IMR-90 (cell line): ENCODE measurements at regions not wholly inside any gene's neighbourhood (a gene's known extent, or its start where the extent isn't known, plus 50 kb on each side); places are given as distances from the start of the nearest gene placed in this dataset.

Experiments used
- BHLHE40 ChIP-seq: fragments of 150-350 bp; IDR thresholded peaks from 2 replicates; pipeline ENCODE4 v1.6.1; 2016; ENCODE audit warnings: mild to moderate bottlenecking, low read depth, low read length
- CHD1 ChIP-seq: IDR thresholded peaks from 2 replicates; pipeline ENCODE4 v1.6.1; 2012; ENCODE audit warnings: low read depth, low read length, improper control_type of control experiment
- CTCF ChIP-seq: conservative IDR thresholded peaks from 2 replicates; pipeline ENCODE4 v1.5.1; 2012; ENCODE audit warnings: mild to moderate bottlenecking, low read depth, low read length, improper control_type of control experiment
- ELK1 ChIP-seq: fragments of 150-350 bp; IDR thresholded peaks from 2 replicates; pipeline ENCODE4 v1.6.1; 2016; ENCODE audit warnings: low read depth, mild to moderate bottlenecking, low read length, moderate library complexity, borderline replicate concordance
- FOS ChIP-seq: fragments of 150-350 bp; IDR thresholded peaks from 2 replicates; pipeline ENCODE4 v1.6.1; 2016; ENCODE audit warnings: low read depth, low read length
- POLR2A ChIP-seq: IDR thresholded peaks from 2 replicates; pipeline ENCODE4 v1.6.1; 2012; ENCODE audit warnings: mild to moderate bottlenecking, low read depth, low read length
- RCOR1 ChIP-seq: IDR thresholded peaks from 2 replicates; pipeline ENCODE4 v1.6.1; 2012; ENCODE audit warnings: mild to moderate bottlenecking, low read length, improper control_type of control experiment; ENCODE audit not compliant: insufficient replicate concordance
- USF2 ChIP-seq: fragments of 150-350 bp; IDR thresholded peaks from 2 replicates; pipeline ENCODE4 v1.6.1; 2017; ENCODE audit warnings: mild to moderate bottlenecking, antibody characterized with exemption, low read length, low read depth

- no peak for TF ChIP-seq CTCF
- TF ChIP-seq POLR2A: no peak
- no peak for TF ChIP-seq BHLHE40
- TF ChIP-seq USF2: no peak
- TF ChIP-seq ELK1: no peak
- no peak for TF ChIP-seq RCOR1
- no peak for TF ChIP-seq FOS
- TF ChIP-seq CHD1: no peak
Observed at GRCh38 chr15:47974724-47975123, 146.1 kb upstream of the SLC24A5 start.
